ENCODE measurements at regions not wholly inside any gene's neighbourhood (a gene's known extent, or its start where the extent isn't known, plus 50 kb on each side); places are given as distances from the start of the nearest gene placed in this dataset.

GRCh38 chr5:174545926-174546325 is 178.5 kb upstream of the MSX2 start:
- TF ChIP-seq CTCF (IDR thresholded peaks at IDR 0.05) (no peak), POLR2A (IDR thresholded peaks at IDR 0.05) (no peak)
